Heart right ventricle (tissue), 16 donors: ENCODE measurements at regions not wholly inside any gene's neighbourhood (a gene's known extent, or its start where the extent isn't known, plus 50 kb on each side); places are given as distances from the start of the nearest gene placed in this dataset.

ENCODE experiments used
- ATAC-seq, 8 donors: fragments of 200-7000 bp; cut with Tn5 transposase; one replicate each; pipeline ENCODE4 v1.9.1; 2020; ENCODE audit warnings: mild to moderate bottlenecking in 8 of 8, moderate library complexity in 8 of 8, moderate number of reproducible peaks in 1 of 8
- DNase-seq, 2 donors: peaks; one replicate each; pipeline ENCODE4 v3.0.0-alpha.2; 2020
- H3K27ac ChIP-seq, 10 donors: fragments of 200-600 bp; sonication (generic) in 2 of 10; one replicate each; pipeline versions ENCODE4 v1.5.0 to v1.8.0; 2020 to 2022; ENCODE audit warnings: mild to moderate bottlenecking in 3 of 10
- H3K27me3 ChIP-seq, 7 donors: fragments of 200-600 bp; one replicate each; pipeline ENCODE4 v1.8.0; 2021 to 2022; ENCODE audit warnings: mild to moderate bottlenecking in 2 of 7
- H3K36me3 ChIP-seq, 9 donors: fragments of 200-600 bp; sonication (generic) in 1 of 9; one replicate each; pipeline versions ENCODE4 v1.5.0 to v1.8.0; 2020 to 2022; ENCODE audit warnings: mild to moderate bottlenecking in 2 of 9
- H3K4me1 ChIP-seq, 9 donors: fragments of 200-600 bp; sonication (generic) in 1 of 9; one replicate each; pipeline versions ENCODE4 v1.5.0 to v1.8.0; 2020 to 2022; ENCODE audit warnings: mild to moderate bottlenecking in 4 of 9
- H3K4me3 ChIP-seq, 10 donors: fragments of 200-600 bp; sonication (generic) in 2 of 10; one replicate each; pipeline versions ENCODE4 v1.5.0 to v1.8.0; 2020 to 2022; ENCODE audit warnings: mild to moderate bottlenecking in 7 of 10, moderate library complexity in 2 of 10
- H3K9me3 ChIP-seq, 11 donors: fragments of 200-600 bp in 10 of 11; sonication (generic) in 2 of 11; one replicate each; pipeline versions ENCODE4 v1.5.0 to v1.8.0; 2013 to 2022; ENCODE audit warnings: mild to moderate bottlenecking in 2 of 11, control low read depth in 1 of 11, moderate library complexity in 1 of 11
- WGBS, 2 donors: extraction: QIAGEN DNeasy Blood & Tissue Kit; methylation state at CpG; one replicate each; pipeline ENCODE4 v1.1.7; 2013; ENCODE audit warnings: inconsistent platforms in 1 of 2; 5-methylcytosine and 5-hydroxymethylcytosine counted together
- intact Hi-C, 10 donors: fragments of 100-400 bp; cut with DNase I; formaldehyde crosslinking; loops; one replicate each; pipeline versions ENCODE4 v1.11.1 to v1.14.2; 2022
- TF ChIP-seq, protein P1 (sequence below), 9 donors: fragments of 200-600 bp; sonication (generic) in 2 of 9; IDR thresholded peaks; one replicate each; pipeline versions ENCODE4 v1.5.0 to v1.8.0; 2021 to 2022; ENCODE audit warnings: antibody characterized with exemption in 9 of 9, mild to moderate bottlenecking in 5 of 9, moderate library complexity in 1 of 9
- donor health status: Arrhythmogenic right ventricular cardiomyopathy.
- donor health status: ischemic (EF 13 %, LVEDD 7.1; RV severe dilation, severe dysfunction).
- donor health status: healthy with polysubstance abuse.
- donor health status: DM: no; HTN: yes; CAD: no.
- donor health status: DM: no; HTN: no; CAD: no.
- donor health status: ischemic (EF 25% LVEDD 6.9; RV normal size, moderate dysfunction).
- donor health status: ischemic (EF 25% LVEDD 5.7; RV mildly dilated, moderate dysfunction).
- donor health status: healthy.
- donor health status: DM: yes; HTN: yes; CAD: no.
- donor health status: Ischemic cardiomyopathy.
- donor health status: ischemic (EF 35%, LVEDD 5.7; RV mildly dilated, moderate dysfunction).
- donor health status: nonischemic (EF 11% LVEDD 7.7; RV severe dilation, severe dysfunction).
- donor health status: DM: yes; HTN: yes; CAD: no.
- donor health status: PGD.
- donor health status: ischemic (EF 29% LVEDD 5.4; RV normal size, mild dysfunction).
- donor health status: nonischemic (EF 23%, LVEDD 6.1; RV moderate dilation, normal function).

DNA sequence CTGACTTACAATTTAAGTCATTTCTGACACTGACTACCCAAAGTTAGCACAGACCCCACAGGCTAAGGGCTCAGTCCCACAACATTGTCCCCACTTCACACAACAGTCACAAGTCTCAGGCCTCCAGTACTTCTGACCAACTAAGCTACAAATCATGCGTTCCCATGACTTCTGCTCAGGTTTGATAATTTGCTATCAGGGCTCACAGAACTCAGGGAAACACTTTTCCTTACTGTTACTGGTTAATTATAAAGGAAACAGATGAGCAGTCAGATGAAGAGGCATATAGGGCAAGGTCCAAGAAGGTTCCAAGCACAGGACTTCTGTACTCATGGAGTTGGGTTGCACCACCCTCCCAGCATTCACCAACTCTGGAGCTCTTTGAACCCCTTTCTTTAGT lies 151.2 kb upstream of the TNR start:
- DNase-seq (no peak), ATAC-seq (no peak)
- intact Hi-C loops: no loop called here
- WGBS, 2 donors: 88% methylated on average over 1 of the region's 1 CpG
- Histone ChIP-seq H3K4me3 (no peak overlapping the region), H3K9me3 (peaks cover 0 to 4% (median 0%) of the 10 kb centered on the region in 11 donors), H3K36me3 (no peaks in the 10 kb centered on the region), H3K4me1 (no peaks in the 10 kb centered on the region), H3K27me3 (no peaks in the 10 kb centered on the region), H3K27ac (no peak overlapping the region)
- TF ChIP-seq, protein P1, sequence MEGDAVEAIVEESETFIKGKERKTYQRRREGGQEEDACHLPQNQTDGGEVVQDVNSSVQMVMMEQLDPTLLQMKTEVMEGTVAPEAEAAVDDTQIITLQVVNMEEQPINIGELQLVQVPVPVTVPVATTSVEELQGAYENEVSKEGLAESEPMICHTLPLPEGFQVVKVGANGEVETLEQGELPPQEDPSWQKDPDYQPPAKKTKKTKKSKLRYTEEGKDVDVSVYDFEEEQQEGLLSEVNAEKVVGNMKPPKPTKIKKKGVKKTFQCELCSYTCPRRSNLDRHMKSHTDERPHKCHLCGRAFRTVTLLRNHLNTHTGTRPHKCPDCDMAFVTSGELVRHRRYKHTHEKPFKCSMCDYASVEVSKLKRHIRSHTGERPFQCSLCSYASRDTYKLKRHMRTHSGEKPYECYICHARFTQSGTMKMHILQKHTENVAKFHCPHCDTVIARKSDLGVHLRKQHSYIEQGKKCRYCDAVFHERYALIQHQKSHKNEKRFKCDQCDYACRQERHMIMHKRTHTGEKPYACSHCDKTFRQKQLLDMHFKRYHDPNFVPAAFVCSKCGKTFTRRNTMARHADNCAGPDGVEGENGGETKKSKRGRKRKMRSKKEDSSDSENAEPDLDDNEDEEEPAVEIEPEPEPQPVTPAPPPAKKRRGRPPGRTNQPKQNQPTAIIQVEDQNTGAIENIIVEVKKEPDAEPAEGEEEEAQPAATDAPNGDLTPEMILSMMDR (IDR thresholded peaks at IDR 0.05): no peak

DNA sequence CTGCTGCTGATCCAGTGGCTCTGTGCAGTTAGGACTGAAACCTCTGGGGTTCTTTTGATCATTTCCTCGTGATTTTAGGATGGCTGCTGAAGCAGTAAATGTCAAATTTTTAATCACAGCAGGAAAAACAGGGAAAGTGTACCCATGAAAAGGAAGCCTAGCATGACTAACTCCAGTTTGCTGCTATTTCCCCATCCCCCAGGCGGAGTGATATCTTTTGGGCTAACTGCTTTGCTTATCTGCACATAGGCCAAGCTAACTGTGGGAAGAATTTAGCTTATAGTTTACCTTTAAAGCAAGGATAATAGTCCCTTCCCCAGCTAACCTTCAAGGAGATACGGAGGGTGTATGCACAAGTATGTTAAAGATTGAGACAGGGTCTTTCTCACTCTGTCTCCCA lies 149.8 kb upstream of the TNR start:
- TF ChIP-seq, protein P1 (IDR thresholded peaks at IDR 0.05): no peak
- intact Hi-C loops: no loop called here
- H3K27me3 ChIP-seq: no peaks in the 10 kb centered on the region
- no peak for DNase-seq
- no peaks in the 10 kb centered on the region for H3K36me3 ChIP-seq
- WGBS, 2 donors: 55 to 75% methylated on average over 3 of the region's 3 CpGs
- ATAC-seq: no peak
- H3K27ac ChIP-seq: no peak overlapping the region
- peaks cover 0 to under 1% (median 0%) of the 10 kb centered on the region in 9 donors for H3K4me1 ChIP-seq
- H3K9me3 ChIP-seq: peaks cover 0 to 4% (median 0%) of the 10 kb centered on the region in 11 donors
- H3K4me3 ChIP-seq: no peak overlapping the region

DNA sequence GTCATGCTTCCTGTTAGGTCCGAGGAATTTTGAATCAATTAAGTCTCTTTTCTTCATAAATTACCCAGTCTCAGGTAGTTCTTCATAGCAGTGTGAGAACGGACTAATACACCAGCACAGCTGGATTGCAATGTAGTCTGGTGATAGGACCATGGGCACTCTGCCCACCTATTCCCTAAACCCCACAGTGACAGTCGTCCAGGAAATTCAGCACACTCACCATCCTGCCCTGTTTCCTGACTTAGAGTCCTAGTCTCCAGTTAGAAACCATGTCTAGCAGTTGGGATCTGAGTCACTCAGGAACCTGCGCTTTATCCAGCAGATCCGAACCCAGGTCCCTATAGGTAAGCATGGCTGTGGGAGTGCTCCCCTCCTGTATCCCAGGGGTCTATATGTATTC lies 149.3 kb upstream of the TNR start:
- ATAC-seq (no peak), DNase-seq (no peak)
- Histone ChIP-seq H3K4me1 (peaks cover 0 to 5% (median 0%) of the 10 kb centered on the region in 9 donors), H3K36me3 (no peaks in the 10 kb centered on the region), H3K4me3 (no peak overlapping the region), H3K27ac (no peak overlapping the region), H3K27me3 (no peaks in the 10 kb centered on the region), H3K9me3 (peaks cover 0 to 4% (median 0%) of the 10 kb centered on the region in 11 donors)
- 68 to 73% methylated on average over 5 of the region's 5 CpGs for WGBS, 2 donors
- TF ChIP-seq, protein P1 (IDR thresholded peaks at IDR 0.05): no peak
- intact Hi-C loops: no loop called here

DNA sequence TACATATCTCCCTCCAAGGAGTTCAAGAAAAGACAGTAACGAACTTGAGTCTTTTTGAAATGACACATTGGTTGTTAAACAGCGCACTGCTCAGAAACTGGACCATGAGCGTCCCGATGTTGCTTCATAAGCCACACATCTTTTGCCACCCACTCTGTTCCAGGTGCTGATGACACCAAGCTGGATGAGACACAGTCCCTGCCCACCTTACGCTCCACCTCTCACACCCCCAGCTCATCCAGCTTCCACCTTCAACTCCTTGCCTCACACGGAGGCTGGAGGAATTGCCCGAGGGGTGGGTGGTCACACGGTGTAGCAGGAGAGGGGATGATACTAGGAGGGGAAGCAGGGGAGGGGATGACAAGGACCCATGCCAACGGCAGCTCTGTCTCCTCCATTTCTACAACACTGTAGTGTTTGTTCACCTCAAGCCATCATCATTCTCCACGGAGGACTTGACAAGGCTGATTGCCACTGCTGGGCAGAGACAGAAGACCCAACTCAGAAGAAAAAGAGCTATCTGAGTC lies 148.5 kb upstream of the TNR start:
- DNase-seq: no peak
- Histone ChIP-seq H3K4me1 (peaks cover 0 to 5% (median 0%) of the 10 kb centered on the region in 9 donors), H3K4me3 (no peak overlapping the region), H3K9me3 (peaks cover 0 to 4% (median 0%) of the 10 kb centered on the region in 11 donors), H3K36me3 (no peaks in the 10 kb centered on the region), H3K27me3 (no peaks in the 10 kb centered on the region), H3K27ac (no peak overlapping the region)
- no peak for ATAC-seq
- intact Hi-C loops: no loop called here
- TF ChIP-seq, protein P1 (IDR thresholded peaks at IDR 0.05): no peak
- WGBS, 2 donors: 78% methylated on average over 10 of the region's 10 CpGs
